GM12878 (cell line): ENCODE measurements at regions not wholly inside any gene's neighbourhood (a gene's known extent, or its start where the extent isn't known, plus 50 kb on each side); places are given as distances from the start of the nearest gene placed in this dataset.

ENCODE experiments used
- ATAC-seq: fragments of 200-7000 bp; cut with Tn5 transposase; 3 replicates; pipeline ENCODE4 v1.9.1; 2020; ENCODE audit warnings: mild to moderate bottlenecking, moderate library complexity
- BruUV-seq: library from RNA; stranded (reverse); fragments of 400-500 nt; replicated peaks from 2 replicates; lab custom pipeline; 2021; lab: Mats Ljungman, UMichigan
- CTCF ChIA-PET: fragments of 300-600 bp; sonication (Branson Sonifier 250); formaldehyde crosslinking; extraction: SDS; loops from one replicate; lab custom pipeline; 2021; ENCODE audit warnings: inconsistent platforms; lab: Yijun Ruan, JAX
- POLR2A ChIA-PET: fragments of 350-600 bp; formaldehyde crosslinking; extraction: SDS; loops from one replicate; lab custom pipeline; 2021; ENCODE audit warnings: inconsistent platforms; lab: Charles Lee
- RAD21 ChIA-PET: fragments of 300-600 bp; sonication (Branson Sonifier 250); formaldehyde crosslinking; loops from one replicate; lab custom pipeline; 2023; ENCODE audit warnings: antibody characterized with exemption; ENCODE audit not compliant: unreplicated experiment; lab: Charles Lee
- SMC1A ChIA-PET: fragments of 300-600 bp; sonication (Branson Sonifier 250); formaldehyde crosslinking; loops from one replicate; lab custom pipeline; 2023; ENCODE audit not compliant: unreplicated experiment, uncharacterized antibody; lab: Charles Lee
- DNase-seq: peaks from one replicate; pipeline ENCODE4 v3.0.0-alpha.2; 2011; ENCODE audit warnings: low read depth, low spot score
- FAIRE-seq: peaks from 3 replicates; lab custom pipeline; 2011; peaks lifted over from hg19 to GRCh38; lab: Jason Lieb, UNC
- H2AFZ ChIP-seq: 2 replicates; pipeline ENCODE4 v1.6.0; 2011; ENCODE audit warnings: low read depth, low read length, control low read depth; ENCODE audit not compliant: control insufficient read depth
- H3K27ac ChIP-seq: 2 replicates; pipeline ENCODE4 v1.5.1; 2011; ENCODE audit warnings: control low read depth; ENCODE audit not compliant: control insufficient read depth, insufficient read depth
- H3K27me3 ChIP-seq, 2 experiments: replicated peaks in 1 of 2; 2 replicates each; pipeline versions ENCODE4 v1.6.0 to v1.6.1; 2011; ENCODE audit warnings: low read length in 1 of 2; ENCODE audit not compliant: control insufficient read depth in 2 of 2, insufficient read depth in 2 of 2
- H3K36me3 ChIP-seq, 2 experiments: 2 replicates each; pipeline ENCODE4 v1.5.1; 2011; ENCODE audit warnings: low read length in 1 of 2; ENCODE audit not compliant: control insufficient read depth in 2 of 2, insufficient read depth in 2 of 2
- H3K4me1 ChIP-seq: 2 replicates; pipeline ENCODE4 v1.6.1; 2011; ENCODE audit warnings: mild to moderate bottlenecking, low read length, moderate library complexity, mixed read lengths; ENCODE audit not compliant: control insufficient read depth, insufficient read depth
- H3K4me2 ChIP-seq: 2 replicates; pipeline ENCODE4 v1.6.0; 2011; ENCODE audit warnings: control low read depth; ENCODE audit not compliant: control insufficient read depth, insufficient read depth
- H3K4me3 ChIP-seq: fragments of 200-600 bp; sonication (generic); 2 replicates; pipeline ENCODE4 v1.5.1; 2016
- H3K79me2 ChIP-seq: 2 replicates; pipeline ENCODE4 v1.6.0; 2011; ENCODE audit warnings: low read length; ENCODE audit not compliant: control insufficient read depth, insufficient read depth
- H3K9ac ChIP-seq: 2 replicates; pipeline ENCODE4 v1.8.0; 2011; ENCODE audit warnings: low read length, control low read depth, mixed read lengths; ENCODE audit not compliant: control insufficient read depth, insufficient read depth
- H3K9me3 ChIP-seq: replicated peaks from 3 replicates; pipeline ENCODE4 v1.5.1; 2011; ENCODE audit warnings: mild to moderate bottlenecking, low read length; ENCODE audit not compliant: control insufficient read depth, insufficient read depth
- H4K20me1 ChIP-seq: 2 replicates; pipeline ENCODE4 v1.6.0; 2011; ENCODE audit not compliant: control insufficient read depth, insufficient read depth
- ASH2L ChIP-seq: fragments of 300-600, 200-600 bp; sonication (generic); IDR thresholded peaks from 2 replicates; pipeline ENCODE4 v1.6.1; 2017; ENCODE audit warnings: low read depth, mild to moderate bottlenecking, borderline replicate concordance
- BMI1 ChIP-seq: fragments of 450-650 bp; IDR thresholded peaks from 2 replicates; pipeline ENCODE4 v1.6.1; 2016; ENCODE audit warnings: mild to moderate bottlenecking, moderate library complexity, borderline replicate concordance
- CBX3 ChIP-seq: fragments of 200-600 bp; sonication (generic); IDR thresholded peaks from 2 replicates; pipeline ENCODE4 v1.6.1; 2016; ENCODE audit warnings: low read depth, borderline replicate concordance
- EED ChIP-seq: sonication (generic); IDR thresholded peaks from 2 replicates; pipeline ENCODE4 v1.6.1; 2016; ENCODE audit warnings: antibody characterized with exemption, low read depth
- HCFC1 ChIP-seq: fragments of 150-350 bp; IDR thresholded peaks from 2 replicates; pipeline ENCODE4 v1.6.1; 2014; ENCODE audit warnings: low read length
- HDAC2 ChIP-seq: fragments of 200-600 bp; sonication (generic); IDR thresholded peaks from 2 replicates; pipeline ENCODE4 v1.6.1; 2017
- IRF4 ChIP-seq: IDR thresholded peaks from 2 replicates; pipeline ENCODE4 v1.6.1; 2011; ENCODE audit warnings: low read depth, low read length
- JUNB ChIP-seq: IDR thresholded peaks from 2 replicates; pipeline ENCODE4 v1.6.1; 2016; ENCODE audit warnings: antibody characterized with exemption, mild to moderate bottlenecking
- KLF5 ChIP-seq: fragments of 450-650 bp; IDR thresholded peaks from 2 replicates; pipeline ENCODE4 v1.6.1; 2014; ENCODE audit warnings: mild to moderate bottlenecking; ENCODE audit not compliant: partially characterized antibody
- MTA2 ChIP-seq: fragments of 450-650 bp; IDR thresholded peaks from 2 replicates; pipeline ENCODE4 v1.6.1; 2016; ENCODE audit warnings: low read depth, mild to moderate bottlenecking, moderate library complexity
- POLR2AphosphoS2 ChIP-seq: IDR thresholded peaks from 2 replicates; pipeline ENCODE4 v1.6.1; 2011; ENCODE audit warnings: low read depth, mild to moderate bottlenecking, low read length, improper control_type of control experiment, moderate library complexity
- POU2F2 ChIP-seq: IDR thresholded peaks from 3 replicates; pipeline ENCODE4 v1.6.1; 2011; ENCODE audit warnings: low read depth, mild to moderate bottlenecking, low read length, borderline replicate concordance
- TAF1 ChIP-seq: IDR thresholded peaks from 2 replicates; pipeline ENCODE4 v1.6.1; 2011; ENCODE audit warnings: mild to moderate bottlenecking, low read depth, low read length, borderline replicate concordance
- WGBS: methylation state at CpG from one replicate; pipeline ENCODE4 v1.1.6; 2016; ENCODE audit warnings: low lambda C conversion rate; ENCODE audit not compliant: insufficient replicate concordance, insufficient coverage; ENCODE audit errors: missing lambda C conversion rate; 5-methylcytosine and 5-hydroxymethylcytosine counted together
- in situ Hi-C: fragments of 300-500 bp; cut with MboI; formaldehyde crosslinking; loops from 9 replicates; pipeline ENCODE4 v1.14.3; 2018; ENCODE audit warnings: mixed read lengths
- intact Hi-C: fragments of 100-400 bp; cut with micrococcal nuclease; formaldehyde crosslinking; loops from one replicate; pipeline ENCODE4 v1.14.2; 2022; ENCODE audit not compliant: unreplicated experiment
- TF ChIP-seq, protein P1 (sequence below): fragments of 450-650 bp; IDR thresholded peaks from 2 replicates; pipeline ENCODE4 v1.6.1; 2018; ENCODE audit warnings: mild to moderate bottlenecking, low read depth, moderate library complexity; ENCODE audit not compliant: partially characterized antibody

DNA sequence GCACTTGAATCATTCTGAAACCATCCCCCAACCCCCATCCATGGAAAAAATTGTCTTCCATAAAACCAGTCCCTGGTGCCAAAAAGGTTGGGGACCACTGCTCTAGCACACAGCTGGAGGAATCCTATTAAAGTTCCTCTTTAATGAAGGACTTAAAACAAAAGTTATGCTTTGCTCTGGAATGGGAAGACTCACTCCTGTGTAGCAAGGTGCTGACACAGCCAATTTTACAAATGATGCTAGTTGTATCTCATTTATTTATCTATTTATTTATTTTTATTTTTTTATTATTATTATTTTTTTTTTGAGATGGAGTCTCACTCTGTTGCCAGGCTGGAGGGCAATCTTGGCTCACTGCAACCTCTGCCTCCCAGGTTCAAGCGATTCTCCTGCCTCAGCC, 58.9 kb upstream of the NDUFV2 start (continued):
- TF ChIP-seq, protein P1, sequence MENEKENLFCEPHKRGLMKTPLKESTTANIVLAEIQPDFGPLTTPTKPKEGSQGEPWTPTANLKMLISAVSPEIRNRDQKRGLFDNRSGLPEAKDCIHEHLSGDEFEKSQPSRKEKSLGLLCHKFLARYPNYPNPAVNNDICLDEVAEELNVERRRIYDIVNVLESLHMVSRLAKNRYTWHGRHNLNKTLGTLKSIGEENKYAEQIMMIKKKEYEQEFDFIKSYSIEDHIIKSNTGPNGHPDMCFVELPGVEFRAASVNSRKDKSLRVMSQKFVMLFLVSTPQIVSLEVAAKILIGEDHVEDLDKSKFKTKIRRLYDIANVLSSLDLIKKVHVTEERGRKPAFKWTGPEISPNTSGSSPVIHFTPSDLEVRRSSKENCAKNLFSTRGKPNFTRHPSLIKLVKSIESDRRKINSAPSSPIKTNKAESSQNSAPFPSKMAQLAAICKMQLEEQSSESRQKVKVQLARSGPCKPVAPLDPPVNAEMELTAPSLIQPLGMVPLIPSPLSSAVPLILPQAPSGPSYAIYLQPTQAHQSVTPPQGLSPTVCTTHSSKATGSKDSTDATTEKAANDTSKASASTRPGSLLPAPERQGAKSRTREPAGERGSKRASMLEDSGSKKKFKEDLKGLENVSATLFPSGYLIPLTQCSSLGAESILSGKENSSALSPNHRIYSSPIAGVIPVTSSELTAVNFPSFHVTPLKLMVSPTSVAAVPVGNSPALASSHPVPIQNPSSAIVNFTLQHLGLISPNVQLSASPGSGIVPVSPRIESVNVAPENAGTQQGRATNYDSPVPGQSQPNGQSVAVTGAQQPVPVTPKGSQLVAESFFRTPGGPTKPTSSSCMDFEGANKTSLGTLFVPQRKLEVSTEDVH = no peak
- TF ChIP-seq IRF4 (no peak), HDAC2 (no peak)
- TF ChIP-seq, all 136 proteins: peak for 0

DNA sequence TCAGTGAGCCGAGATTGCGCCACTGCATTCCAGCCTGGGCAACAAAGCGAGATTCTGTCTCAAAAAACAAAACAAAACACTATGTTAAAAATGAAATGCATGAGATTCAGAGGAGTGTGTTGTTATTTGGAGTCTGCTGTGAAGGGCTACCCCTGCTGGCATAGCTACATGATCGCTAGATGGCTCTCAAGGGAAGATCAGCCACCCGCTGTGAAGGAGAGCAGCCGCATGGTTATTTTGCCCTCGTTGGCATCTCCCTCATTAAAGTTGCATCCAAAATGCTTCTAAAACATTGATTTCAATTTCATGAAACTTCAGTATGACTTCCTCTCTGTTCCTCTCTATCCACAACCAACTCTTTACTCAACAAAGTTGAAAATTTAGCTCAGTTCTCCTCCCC, 54.8 kb upstream of the NDUFV2 start:
- WGBS = 81% methylated on average over 7 of the region's 7 CpGs
- ChIA-PET POLR2A (no interaction called here), RAD21 (interaction anchor here (1.5 kb wide), 1 partner anchor 10 kb away, joined by 3 read pairs; no protein-coding TSS in a partner anchor), SMC1A (interaction anchor here (1.0 to 1.3 kb wide), 3 partner anchors 9 to 60 kb away, joined by 3 to 5 read pairs (median 5); no protein-coding TSS in a partner anchor), CTCF (interaction anchor here (0.5 to 2.0 kb wide), 4 partner anchors 11 to 682 kb away, joined by 3 to 4 read pairs (median 4); no protein-coding TSS in a partner anchor)
- Histone ChIP-seq H4K20me1 (no peaks in the 10 kb centered on the region), H3K4me2 (no peak overlapping the region), H3K4me3 (no peak overlapping the region), H3K27ac (no peak overlapping the region), H3K27me3 (no peaks in the 10 kb centered on the region), H2AFZ (no peak overlapping the region), H3K9ac (no peak overlapping the region), H3K4me1 (no peaks in the 10 kb centered on the region), H3K79me2 (no peaks in the 10 kb centered on the region), H3K36me3 (no peaks in the 10 kb centered on the region), H3K9me3 (peaks cover 12% of the 10 kb centered on the region; the same call in 2 of the 3 replicates)
- BruUV-seq = no TSS peak
- DNase-seq = no peak
- no peak for ATAC-seq
- intact Hi-C loops (no loop called here), in situ Hi-C loops (no loop called here)
- no peak for FAIRE-seq
- TF ChIP-seq KLF5 (no peak), ASH2L (no peak), HCFC1 (no peak), POLR2AphosphoS2 (no peak), TAF1 (no peak), CBX3 (no peak), BMI1 (no peak), JUNB (no peak), MTA2 (no peak), EED (no peak), POU2F2 (no peak)
